Neutrophil (primary cell): ENCODE measurements at regions not wholly inside any gene's neighbourhood (a gene's known extent, or its start where the extent isn't known, plus 50 kb on each side); places are given as distances from the start of the nearest gene placed in this dataset.

Experiments
- H3K27ac ChIP-seq: fragments of 200-600 bp; sonication (generic); 2 replicates; pipeline ENCODE4 v1.5.1; 2016; ENCODE audit warnings: mild to moderate bottlenecking, moderate library complexity
- H3K27me3 ChIP-seq: fragments of 200-600 bp; sonication (generic); 2 replicates; pipeline ENCODE4 v1.6.0; 2016; ENCODE audit warnings: mild to moderate bottlenecking
- H3K36me3 ChIP-seq: fragments of 200-600 bp; sonication (generic); 2 replicates; pipeline ENCODE4 v1.5.1; 2017
- H3K4me1 ChIP-seq, 2 experiments: fragments of 200-600 bp in 1 of 2; sonication (generic) in 1 of 2; 1 replicate in 1 of 2; 2 replicates in 1 of 2; pipeline versions ENCODE4 v1.5.1 to v1.6.1; 2013 to 2016; ENCODE audit warnings: low read depth in 1 of 2, low read length in 1 of 2, mild to moderate bottlenecking in 1 of 2, moderate library complexity in 1 of 2; ENCODE audit not compliant: control insufficient read depth in 1 of 2, insufficient read depth in 1 of 2
- H3K4me3 ChIP-seq, 2 experiments: fragments of 200-600 bp in 1 of 2; sonication (generic) in 1 of 2; 1 replicate in 1 of 2; 2 replicates in 1 of 2; pipeline ENCODE4 v1.5.1; 2013 to 2016; ENCODE audit warnings: low read depth in 1 of 2, low read length in 1 of 2, mild to moderate bottlenecking in 1 of 2, moderate library complexity in 1 of 2
- H3K9me3 ChIP-seq: fragments of 200-600 bp; sonication (generic); 2 replicates; pipeline ENCODE4 v1.5.1; 2016
- TF ChIP-seq, protein P1 (sequence below): fragments of 200-600 bp; sonication (generic); IDR thresholded peaks from 2 replicates; pipeline ENCODE4 v1.5.1; 2016; ENCODE audit warnings: antibody characterized with exemption

DNA sequence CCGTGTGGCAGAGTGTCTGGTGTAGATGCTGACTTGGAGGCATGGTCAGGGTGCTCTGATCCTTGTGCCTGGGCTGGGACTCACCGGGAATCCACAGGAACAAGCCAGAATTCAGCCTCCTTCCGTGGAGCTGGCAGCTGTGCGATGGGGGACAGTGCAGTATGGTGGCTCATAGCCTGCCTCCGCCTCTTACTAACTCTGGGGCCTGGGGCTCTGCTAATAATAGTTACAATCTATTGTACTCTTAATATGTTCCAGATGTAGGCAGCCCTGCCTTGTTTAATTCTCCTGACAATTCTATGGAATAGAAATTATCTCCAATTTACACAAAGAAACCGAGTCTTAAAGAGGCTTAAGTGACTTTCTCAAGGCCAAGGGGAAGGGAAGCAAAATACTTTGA is 77.6 kb downstream of the PCDH1 start:
- Histone ChIP-seq H3K9me3 (no peaks in the 10 kb centered on the region), H3K4me3 (no peak overlapping the region), H3K27ac (no peak overlapping the region), H3K27me3 (peaks cover 60% of the 10 kb centered on the region), H3K36me3 (no peaks in the 10 kb centered on the region), H3K4me1 (no peaks in the 10 kb centered on the region)
- TF ChIP-seq, protein P1, sequence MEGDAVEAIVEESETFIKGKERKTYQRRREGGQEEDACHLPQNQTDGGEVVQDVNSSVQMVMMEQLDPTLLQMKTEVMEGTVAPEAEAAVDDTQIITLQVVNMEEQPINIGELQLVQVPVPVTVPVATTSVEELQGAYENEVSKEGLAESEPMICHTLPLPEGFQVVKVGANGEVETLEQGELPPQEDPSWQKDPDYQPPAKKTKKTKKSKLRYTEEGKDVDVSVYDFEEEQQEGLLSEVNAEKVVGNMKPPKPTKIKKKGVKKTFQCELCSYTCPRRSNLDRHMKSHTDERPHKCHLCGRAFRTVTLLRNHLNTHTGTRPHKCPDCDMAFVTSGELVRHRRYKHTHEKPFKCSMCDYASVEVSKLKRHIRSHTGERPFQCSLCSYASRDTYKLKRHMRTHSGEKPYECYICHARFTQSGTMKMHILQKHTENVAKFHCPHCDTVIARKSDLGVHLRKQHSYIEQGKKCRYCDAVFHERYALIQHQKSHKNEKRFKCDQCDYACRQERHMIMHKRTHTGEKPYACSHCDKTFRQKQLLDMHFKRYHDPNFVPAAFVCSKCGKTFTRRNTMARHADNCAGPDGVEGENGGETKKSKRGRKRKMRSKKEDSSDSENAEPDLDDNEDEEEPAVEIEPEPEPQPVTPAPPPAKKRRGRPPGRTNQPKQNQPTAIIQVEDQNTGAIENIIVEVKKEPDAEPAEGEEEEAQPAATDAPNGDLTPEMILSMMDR = no peak

DNA sequence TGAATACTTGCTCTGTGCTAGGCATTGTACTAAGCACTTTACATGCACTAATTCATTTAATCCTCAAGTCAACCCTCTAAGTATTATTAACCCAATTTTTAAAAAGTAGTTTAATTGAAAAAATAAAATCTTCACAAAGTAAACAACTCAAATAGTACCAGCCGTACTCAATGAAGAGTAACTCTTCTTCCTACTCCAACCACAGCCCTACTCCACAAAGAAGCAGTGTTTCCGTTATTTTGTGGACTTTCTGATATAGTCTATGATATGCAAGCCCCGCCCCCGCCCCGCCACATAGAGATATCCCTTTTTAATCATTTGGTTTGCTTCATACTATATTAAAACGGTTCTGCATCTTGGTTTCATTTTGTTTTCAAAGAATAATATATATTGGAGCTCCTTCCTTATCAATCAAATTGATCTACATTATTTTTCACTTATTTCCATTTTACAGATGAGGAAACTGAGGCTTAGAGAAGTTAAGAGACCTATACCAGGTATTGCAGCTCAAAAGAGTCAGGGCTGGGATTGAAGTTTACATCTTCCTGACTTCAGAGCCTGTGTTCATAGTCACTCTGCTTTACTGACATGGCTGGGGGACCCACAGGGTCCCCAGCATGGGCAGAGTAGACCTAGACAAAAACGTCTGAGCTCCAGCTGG is 78.6 kb downstream of the PCDH1 start:
- H3K9me3 ChIP-seq = no peaks in the 10 kb centered on the region
- no peaks in the 10 kb centered on the region for H3K4me1 ChIP-seq
- no peak overlapping the region for H3K4me3 ChIP-seq
- TF ChIP-seq, protein P1 = no peak
- H3K36me3 ChIP-seq = no peaks in the 10 kb centered on the region
- peaks cover 50% of the 10 kb centered on the region for H3K27me3 ChIP-seq
- no peak overlapping the region for H3K27ac ChIP-seq

DNA sequence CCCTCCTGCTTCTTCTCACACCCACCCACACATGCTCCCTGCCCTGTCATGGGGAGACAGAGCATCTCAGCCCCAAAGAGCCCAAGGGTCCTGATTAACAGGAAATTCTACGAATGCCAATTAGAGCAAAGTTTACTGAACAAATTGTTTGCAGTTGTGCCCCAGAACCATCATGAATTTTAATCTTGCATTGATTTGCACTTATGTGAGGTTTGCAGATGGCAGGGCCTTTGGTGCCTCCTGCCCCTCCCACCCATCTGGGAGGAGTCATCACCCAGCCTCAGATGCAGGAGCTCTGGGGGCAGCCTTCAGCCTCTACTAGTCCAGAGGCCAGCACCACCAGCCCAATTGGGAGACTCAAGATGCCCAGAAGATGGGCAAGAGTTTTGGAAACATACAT is 80.8 kb downstream of the PCDH1 start:
- H3K27me3 ChIP-seq = peaks cover 28% of the 10 kb centered on the region
- H3K27ac ChIP-seq = no peak overlapping the region
- TF ChIP-seq, protein P1 = no peak
- no peaks in the 10 kb centered on the region for H3K9me3 ChIP-seq
- no peaks in the 10 kb centered on the region for H3K4me1 ChIP-seq
- H3K36me3 ChIP-seq = no peaks in the 10 kb centered on the region
- H3K4me3 ChIP-seq = no peak overlapping the region

DNA sequence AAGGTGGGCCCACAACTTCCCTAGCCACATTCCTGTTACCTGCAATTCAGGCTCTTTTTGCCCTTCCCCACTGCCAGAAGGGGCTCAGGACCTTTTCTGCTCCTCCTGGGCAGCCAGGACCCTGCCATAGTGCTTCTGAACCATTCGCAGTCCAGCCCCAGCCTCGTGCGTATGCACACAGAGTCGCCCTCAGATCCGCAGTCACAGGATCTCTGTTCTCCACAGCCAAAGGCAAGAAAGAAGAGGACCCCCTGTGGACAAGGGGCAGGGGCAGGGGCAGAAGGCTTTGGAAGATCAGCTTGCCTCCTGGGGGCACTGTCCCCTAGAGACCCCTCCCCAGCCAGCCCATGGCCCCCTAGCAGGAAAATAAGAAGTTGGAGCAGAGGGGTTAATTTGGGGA is 82.8 kb downstream of the PCDH1 start:
- Histone ChIP-seq H3K9me3 (no peaks in the 10 kb centered on the region), H3K4me3 (no peak overlapping the region), H3K4me1 (no peaks in the 10 kb centered on the region), H3K27me3 (peaks cover 17% of the 10 kb centered on the region), H3K27ac (no peak overlapping the region), H3K36me3 (no peaks in the 10 kb centered on the region)
- TF ChIP-seq, protein P1 = no peak

DNA sequence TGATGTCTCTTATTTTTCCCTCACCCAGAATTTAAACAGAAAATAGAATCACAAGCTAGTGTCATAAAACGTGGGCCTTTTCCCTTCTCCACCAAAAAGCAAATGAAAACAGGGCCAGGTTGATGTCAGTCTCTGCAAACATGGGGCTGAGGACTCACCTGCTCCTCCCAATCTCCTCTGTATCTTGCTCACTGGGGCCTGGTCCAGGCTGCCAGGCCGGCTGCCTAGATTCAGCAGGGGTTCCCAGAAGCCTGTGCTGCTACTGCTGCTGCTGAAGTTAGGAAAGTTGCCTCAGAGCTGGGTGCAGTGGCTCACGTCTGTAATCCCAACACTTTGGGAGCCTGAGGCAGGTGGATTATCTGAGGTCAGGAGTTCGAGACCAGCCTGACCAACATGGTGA is 84.3 kb downstream of the PCDH1 start:
- TF ChIP-seq, protein P1 = no peak
- H3K4me3 ChIP-seq = no peak overlapping the region
- no peaks in the 10 kb centered on the region for H3K36me3 ChIP-seq
- no peaks in the 10 kb centered on the region for H3K9me3 ChIP-seq
- no peak overlapping the region for H3K27ac ChIP-seq
- H3K27me3 ChIP-seq = peaks cover 18% of the 10 kb centered on the region
- H3K4me1 ChIP-seq = no peaks in the 10 kb centered on the region
